ENCODE measurements at regions not wholly inside any gene's neighbourhood (a gene's known extent, or its start where the extent isn't known, plus 50 kb on each side); places are given as distances from the start of the nearest gene placed in this dataset.

DNA sequence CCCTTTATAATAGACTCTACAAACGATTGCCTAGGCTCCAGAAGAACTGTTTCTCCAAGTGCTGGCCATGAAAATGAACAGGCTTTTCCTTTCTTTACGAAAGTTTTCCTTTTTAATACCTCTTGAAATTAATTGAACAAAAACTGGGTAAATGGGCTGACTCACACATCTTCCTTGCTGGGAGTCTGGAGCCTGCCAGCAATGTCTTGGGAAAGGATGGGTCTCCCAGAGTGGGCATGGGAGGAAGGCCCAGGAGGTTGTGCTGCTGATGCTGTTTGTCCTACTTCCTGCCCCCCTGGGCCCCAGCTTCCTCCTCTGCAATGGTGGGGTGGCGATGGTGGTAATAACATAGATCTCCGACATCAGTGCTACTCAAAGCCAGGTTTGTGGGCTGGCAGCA lies 174.1 kb downstream of the RPS24 start:
- H3K4me1 ChIP-seq (ENCODE audit: control insufficient read depth, insufficient read depth, low read length), result no peaks in the 10 kb centered on the region
- H3K36me3 ChIP-seq (ENCODE audit: control insufficient read depth, insufficient read depth, low read length), result no peaks in the 10 kb centered on the region
- DNase-seq (ENCODE audit: low read depth, low spot score), result no peak
- no peaks in the 10 kb centered on the region for H3K27me3 ChIP-seq (ENCODE audit: control insufficient read depth, insufficient read depth, low read length)
- no peak overlapping the region for H3K27ac ChIP-seq (ENCODE audit: low read length)
- WGBS (ENCODE audit: insufficient coverage, insufficient read length), result no CpG with 5 or more reads among the region's 4 CpGs
- no peaks in the 10 kb centered on the region for H3K9me3 ChIP-seq (ENCODE audit: control insufficient read depth, insufficient read depth, low read length)
- H3K4me3 ChIP-seq (ENCODE audit: low read length), result no peak overlapping the region

- Histone ChIP-seq H3K4me1 (ENCODE audit: control insufficient read depth, insufficient read depth, low read length) (no peaks in the 10 kb centered on the region), H3K27ac (ENCODE audit: low read length) (no peak overlapping the region), H3K36me3 (ENCODE audit: control insufficient read depth, insufficient read depth, low read length) (no peaks in the 10 kb centered on the region), H3K4me3 (ENCODE audit: low read length) (no peak overlapping the region), H3K27me3 (ENCODE audit: control insufficient read depth, insufficient read depth, low read length) (no peaks in the 10 kb centered on the region), H3K9me3 (ENCODE audit: control insufficient read depth, insufficient read depth, low read length) (no peaks in the 10 kb centered on the region)
- no CpG with 5 or more reads among the region's 4 CpGs for WGBS (ENCODE audit: insufficient coverage, insufficient read length)
- no peak for DNase-seq (ENCODE audit: low read depth, low spot score)
These were observed 176.3 kb downstream of the RPS24 start for GRCh38 chr10:78209970-78210369.

DNA sequence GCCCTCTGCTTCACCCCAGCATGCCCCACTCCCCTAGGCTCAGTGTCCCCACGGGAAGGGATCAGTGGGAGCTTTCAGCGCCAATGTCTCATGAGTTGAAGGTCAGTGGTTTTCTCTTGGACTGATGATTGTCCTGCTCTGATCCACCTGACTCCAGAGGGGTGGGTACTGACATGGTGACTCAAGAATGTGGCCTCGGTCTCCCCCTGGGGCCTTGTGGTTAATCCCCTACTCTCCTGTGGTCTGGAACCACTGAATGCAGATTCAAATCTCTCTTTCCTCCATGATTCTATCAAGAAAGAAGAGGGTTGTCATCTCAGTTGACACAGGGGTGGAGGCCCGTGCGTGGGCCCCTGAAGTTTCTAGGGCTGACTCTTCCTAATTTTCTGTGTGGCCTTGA lies 176.9 kb downstream of the RPS24 start:
- no peak overlapping the region for H3K27ac ChIP-seq (ENCODE audit: low read length)
- no peak overlapping the region for H3K4me3 ChIP-seq (ENCODE audit: low read length)
- no peaks in the 10 kb centered on the region for H3K4me1 ChIP-seq (ENCODE audit: control insufficient read depth, insufficient read depth, low read length)
- no peaks in the 10 kb centered on the region for H3K36me3 ChIP-seq (ENCODE audit: control insufficient read depth, insufficient read depth, low read length)
- H3K27me3 ChIP-seq (ENCODE audit: control insufficient read depth, insufficient read depth, low read length), result no peaks in the 10 kb centered on the region
- DNase-seq (ENCODE audit: low read depth, low spot score), result no peak
- WGBS (ENCODE audit: insufficient coverage, insufficient read length), result no CpG with 5 or more reads among the region's 5 CpGs
- no peaks in the 10 kb centered on the region for H3K9me3 ChIP-seq (ENCODE audit: control insufficient read depth, insufficient read depth, low read length)

DNA sequence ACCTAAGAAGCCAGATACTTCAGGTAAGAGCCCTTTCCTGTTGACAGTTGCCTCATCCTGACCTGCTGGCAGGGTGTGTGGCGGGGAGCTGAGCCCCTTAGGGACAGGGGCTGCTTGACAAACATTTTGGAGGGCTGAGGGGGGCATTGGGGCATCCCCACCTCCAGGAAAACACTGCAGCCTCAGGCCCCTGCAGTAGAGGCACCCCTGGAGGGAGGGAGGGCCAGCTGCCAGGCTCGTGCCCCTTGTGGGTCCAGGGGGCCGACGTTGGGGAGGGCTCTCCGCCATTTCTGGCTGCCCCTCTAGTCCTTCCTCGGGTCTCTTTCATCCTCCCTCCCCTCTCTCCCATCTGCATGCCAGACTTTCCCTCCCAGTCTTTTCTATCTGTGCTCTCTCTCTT lies 177.3 kb downstream of the RPS24 start:
- Histone ChIP-seq H3K27ac (ENCODE audit: low read length) (no peak overlapping the region), H3K9me3 (ENCODE audit: control insufficient read depth, insufficient read depth, low read length) (no peaks in the 10 kb centered on the region), H3K4me3 (ENCODE audit: low read length) (no peak overlapping the region), H3K36me3 (ENCODE audit: control insufficient read depth, insufficient read depth, low read length) (no peaks in the 10 kb centered on the region), H3K27me3 (ENCODE audit: control insufficient read depth, insufficient read depth, low read length) (no peaks in the 10 kb centered on the region), H3K4me1 (ENCODE audit: control insufficient read depth, insufficient read depth, low read length) (no peaks in the 10 kb centered on the region)
- no peak for DNase-seq (ENCODE audit: low read depth, low spot score)
- no CpG with 5 or more reads among the region's 6 CpGs for WGBS (ENCODE audit: insufficient coverage, insufficient read length)

DNA sequence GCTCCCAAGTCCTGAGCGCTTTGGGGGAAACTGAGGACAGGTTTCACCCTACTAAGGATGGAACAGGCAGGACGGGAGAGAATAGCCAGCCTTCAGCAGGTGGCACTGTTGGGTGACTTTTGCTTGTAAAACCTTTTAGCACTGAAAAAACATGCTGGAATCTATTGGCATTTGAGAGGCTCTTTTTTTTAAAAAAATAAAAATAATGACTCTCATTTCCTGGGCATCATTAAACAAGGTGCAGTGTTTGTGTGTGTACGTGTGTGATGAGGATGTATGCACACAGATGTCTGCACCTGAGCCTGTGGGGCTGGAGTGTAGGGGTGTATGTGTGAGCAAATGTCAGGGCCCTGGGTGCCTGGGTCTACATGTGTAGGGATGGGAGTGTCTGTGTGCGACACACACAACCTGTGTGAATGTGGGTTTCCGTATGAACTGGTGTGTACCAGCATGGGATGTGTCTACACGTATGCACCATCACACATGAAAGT lies 177.9 kb downstream of the RPS24 start:
- no CpG with 5 or more reads among the region's 6 CpGs for WGBS (ENCODE audit: insufficient coverage, insufficient read length)
- Histone ChIP-seq H3K4me1 (ENCODE audit: control insufficient read depth, insufficient read depth, low read length) (no peaks in the 10 kb centered on the region), H3K27me3 (ENCODE audit: control insufficient read depth, insufficient read depth, low read length) (no peaks in the 10 kb centered on the region), H3K36me3 (ENCODE audit: control insufficient read depth, insufficient read depth, low read length) (no peaks in the 10 kb centered on the region), H3K9me3 (ENCODE audit: control insufficient read depth, insufficient read depth, low read length) (no peaks in the 10 kb centered on the region), H3K4me3 (ENCODE audit: low read length) (no peak overlapping the region), H3K27ac (ENCODE audit: low read length) (no peak overlapping the region)
- no peak for DNase-seq (ENCODE audit: low read depth, low spot score)

GRCh38 chr10:78212060-78212785 lies 178.6 kb downstream of the RPS24 start:
- DNase-seq (ENCODE audit: low read depth, low spot score), result no peak
- WGBS (ENCODE audit: insufficient coverage, insufficient read length), result no CpG with 5 or more reads among the region's 10 CpGs
- Histone ChIP-seq H3K27ac (ENCODE audit: low read length) (no peak overlapping the region), H3K4me3 (ENCODE audit: low read length) (no peak overlapping the region), H3K36me3 (ENCODE audit: control insufficient read depth, insufficient read depth, low read length) (no peaks in the 10 kb centered on the region), H3K4me1 (ENCODE audit: control insufficient read depth, insufficient read depth, low read length) (no peaks in the 10 kb centered on the region), H3K9me3 (ENCODE audit: control insufficient read depth, insufficient read depth, low read length) (no peaks in the 10 kb centered on the region), H3K27me3 (ENCODE audit: control insufficient read depth, insufficient read depth, low read length) (no peaks in the 10 kb centered on the region)

DNA sequence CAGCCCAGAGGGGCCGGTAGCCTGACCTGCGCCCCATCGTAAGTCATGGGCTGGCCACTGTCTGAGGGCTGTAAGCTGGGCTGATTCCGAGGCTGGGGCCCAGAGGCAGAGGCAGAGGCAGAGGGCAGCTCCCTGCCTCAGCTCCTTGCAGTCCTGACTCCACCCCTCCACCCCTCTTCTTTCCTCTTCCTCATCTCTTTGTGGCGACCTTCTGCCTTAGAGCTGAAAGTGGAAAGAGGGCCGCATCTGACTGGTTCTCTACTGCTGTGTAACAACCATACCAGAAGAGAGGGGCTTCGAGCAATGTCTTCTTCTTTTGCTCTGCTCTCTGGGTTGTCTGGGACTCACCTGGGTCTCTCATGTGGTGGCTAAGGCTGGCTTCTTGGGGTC lies 179.1 kb downstream of the RPS24 start:
- Histone ChIP-seq H3K27me3 (ENCODE audit: control insufficient read depth, insufficient read depth, low read length) (no peaks in the 10 kb centered on the region), H3K4me3 (ENCODE audit: low read length) (no peak overlapping the region), H3K27ac (ENCODE audit: low read length) (no peak overlapping the region), H3K4me1 (ENCODE audit: control insufficient read depth, insufficient read depth, low read length) (no peaks in the 10 kb centered on the region), H3K9me3 (ENCODE audit: control insufficient read depth, insufficient read depth, low read length) (no peaks in the 10 kb centered on the region), H3K36me3 (ENCODE audit: control insufficient read depth, insufficient read depth, low read length) (no peaks in the 10 kb centered on the region)
- no peak for DNase-seq (ENCODE audit: low read depth, low spot score)
- WGBS (ENCODE audit: insufficient coverage, insufficient read length), result no CpG with 5 or more reads among the region's 7 CpGs

- no peaks in the 10 kb centered on the region for H3K36me3 ChIP-seq (ENCODE audit: control insufficient read depth, insufficient read depth, low read length)
- no peaks in the 10 kb centered on the region for H3K9me3 ChIP-seq (ENCODE audit: control insufficient read depth, insufficient read depth, low read length)
- H3K27me3 ChIP-seq (ENCODE audit: control insufficient read depth, insufficient read depth, low read length), result no peaks in the 10 kb centered on the region
- WGBS (ENCODE audit: insufficient coverage, insufficient read length), result no CpG with 5 or more reads among the region's 4 CpGs
- H3K4me3 ChIP-seq (ENCODE audit: low read length), result no peak overlapping the region
- no peaks in the 10 kb centered on the region for H3K4me1 ChIP-seq (ENCODE audit: control insufficient read depth, insufficient read depth, low read length)
- DNase-seq (ENCODE audit: low read depth, low spot score), result no peak
- H3K27ac ChIP-seq (ENCODE audit: low read length), result no peak overlapping the region
These were observed 181.3 kb downstream of the RPS24 start for GRCh38 chr10:78214955-78215354.

GRCh38 chr10:78215645-78216044 lies 182.0 kb downstream of the RPS24 start:
- no peaks in the 10 kb centered on the region for H3K4me1 ChIP-seq (ENCODE audit: control insufficient read depth, insufficient read depth, low read length)
- no CpG with 5 or more reads among the region's 12 CpGs for WGBS (ENCODE audit: insufficient coverage, insufficient read length)
- no peaks in the 10 kb centered on the region for H3K9me3 ChIP-seq (ENCODE audit: control insufficient read depth, insufficient read depth, low read length)
- no peak overlapping the region for H3K27ac ChIP-seq (ENCODE audit: low read length)
- no peaks in the 10 kb centered on the region for H3K27me3 ChIP-seq (ENCODE audit: control insufficient read depth, insufficient read depth, low read length)
- H3K36me3 ChIP-seq (ENCODE audit: control insufficient read depth, insufficient read depth, low read length), result no peaks in the 10 kb centered on the region
- H3K4me3 ChIP-seq (ENCODE audit: low read length), result no peak overlapping the region
- no peak for DNase-seq (ENCODE audit: low read depth, low spot score)

GRCh38 chr10:78217336-78217735 lies 183.7 kb downstream of the RPS24 start:
- Histone ChIP-seq H3K9me3 (ENCODE audit: control insufficient read depth, insufficient read depth, low read length) (no peaks in the 10 kb centered on the region), H3K36me3 (ENCODE audit: control insufficient read depth, insufficient read depth, low read length) (no peaks in the 10 kb centered on the region), H3K4me3 (ENCODE audit: low read length) (no peak overlapping the region), H3K27ac (ENCODE audit: low read length) (no peak overlapping the region), H3K27me3 (ENCODE audit: control insufficient read depth, insufficient read depth, low read length) (no peaks in the 10 kb centered on the region), H3K4me1 (ENCODE audit: control insufficient read depth, insufficient read depth, low read length) (no peaks in the 10 kb centered on the region)
- no CpG with 5 or more reads among the region's 6 CpGs for WGBS (ENCODE audit: insufficient coverage, insufficient read length)
- no peak for DNase-seq (ENCODE audit: low read depth, low spot score)

DNA sequence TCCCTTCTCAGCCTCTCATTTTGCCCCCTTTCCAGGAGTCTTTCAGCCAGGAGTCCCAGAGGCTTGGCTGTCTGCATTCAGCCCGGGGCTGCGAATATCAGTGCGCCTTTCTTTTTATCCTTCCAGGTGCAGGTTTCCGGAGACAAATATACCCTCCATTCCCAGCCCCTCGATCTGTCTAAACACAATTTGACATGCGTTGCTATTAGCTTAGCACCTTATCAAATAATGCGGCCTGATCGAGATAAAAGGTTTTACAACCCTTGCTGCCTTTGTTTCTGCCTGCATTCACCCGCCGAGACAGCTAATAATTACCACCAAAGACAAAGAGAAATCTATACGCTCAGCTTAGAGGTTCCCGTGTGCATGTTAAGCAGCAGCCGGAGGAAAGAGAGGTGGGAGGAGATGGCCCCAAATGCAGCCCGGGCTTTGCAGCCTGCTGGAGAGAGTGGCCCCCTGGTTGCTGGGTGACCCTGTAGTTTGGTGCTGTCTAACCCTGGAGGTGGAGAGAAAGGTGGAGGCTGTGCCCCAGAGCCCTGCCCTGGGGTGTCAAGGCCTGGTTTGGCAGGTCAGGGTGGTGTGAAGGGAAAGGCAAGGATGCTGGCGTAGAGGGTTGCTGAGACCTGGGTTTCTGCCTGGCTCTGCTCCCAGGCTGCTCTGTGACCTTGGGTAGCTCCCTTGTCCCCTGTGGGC lies 185.3 kb downstream of the RPS24 start:
- Histone ChIP-seq H3K9me3 (ENCODE audit: control insufficient read depth, insufficient read depth, low read length) (no peaks in the 10 kb centered on the region), H3K4me1 (ENCODE audit: control insufficient read depth, insufficient read depth, low read length) (no peaks in the 10 kb centered on the region), H3K27me3 (ENCODE audit: control insufficient read depth, insufficient read depth, low read length) (no peaks in the 10 kb centered on the region), H3K4me3 (ENCODE audit: low read length) (no peak overlapping the region), H3K27ac (ENCODE audit: low read length) (no peak overlapping the region), H3K36me3 (ENCODE audit: control insufficient read depth, insufficient read depth, low read length) (no peaks in the 10 kb centered on the region)
- DNase-seq (ENCODE audit: low read depth, low spot score), result no peak
- no CpG with 5 or more reads among the region's 15 CpGs for WGBS (ENCODE audit: insufficient coverage, insufficient read length)
